ENCODE measurements at regions not wholly inside any gene's neighbourhood (a gene's known extent, or its start where the extent isn't known, plus 50 kb on each side); places are given as distances from the start of the nearest gene placed in this dataset.

DNA sequence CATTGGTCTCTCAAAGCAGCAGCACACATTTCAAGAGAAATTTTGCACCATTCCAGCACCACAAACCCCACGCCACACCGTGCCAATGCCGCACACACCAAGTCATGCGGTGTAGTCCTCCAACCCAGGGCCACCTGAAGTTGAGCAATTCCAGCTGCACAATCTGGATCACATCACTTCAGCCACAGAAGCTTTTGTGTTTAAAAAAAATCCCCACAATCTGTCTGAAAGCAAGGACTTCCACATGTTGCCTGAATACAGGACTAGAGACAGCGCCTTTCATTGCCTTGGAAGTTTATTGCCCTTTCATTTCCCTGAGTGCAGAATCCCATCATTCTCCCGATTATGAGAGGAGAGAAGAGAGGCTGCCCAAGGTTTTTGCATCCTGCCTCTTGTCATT is 175.6 kb upstream of the BCL6 start:
- H3K4me3 ChIP-seq (ENCODE audit: low read length) = no peak overlapping the region
- H3F3A ChIP-seq (ENCODE audit: control insufficient read depth, insufficient read depth) = peaks cover 38% of the 10 kb centered on the region
- H3K9me3 ChIP-seq (ENCODE audit: control insufficient read depth, insufficient read depth, low read length) = peaks cover 16% of the 10 kb centered on the region; the same call in 1 of the 2 replicates
- peaks cover 85% of the 10 kb centered on the region for H3K4me1 ChIP-seq (ENCODE audit: control insufficient read depth, low read length)
- TF ChIP-seq, protein P1, sequence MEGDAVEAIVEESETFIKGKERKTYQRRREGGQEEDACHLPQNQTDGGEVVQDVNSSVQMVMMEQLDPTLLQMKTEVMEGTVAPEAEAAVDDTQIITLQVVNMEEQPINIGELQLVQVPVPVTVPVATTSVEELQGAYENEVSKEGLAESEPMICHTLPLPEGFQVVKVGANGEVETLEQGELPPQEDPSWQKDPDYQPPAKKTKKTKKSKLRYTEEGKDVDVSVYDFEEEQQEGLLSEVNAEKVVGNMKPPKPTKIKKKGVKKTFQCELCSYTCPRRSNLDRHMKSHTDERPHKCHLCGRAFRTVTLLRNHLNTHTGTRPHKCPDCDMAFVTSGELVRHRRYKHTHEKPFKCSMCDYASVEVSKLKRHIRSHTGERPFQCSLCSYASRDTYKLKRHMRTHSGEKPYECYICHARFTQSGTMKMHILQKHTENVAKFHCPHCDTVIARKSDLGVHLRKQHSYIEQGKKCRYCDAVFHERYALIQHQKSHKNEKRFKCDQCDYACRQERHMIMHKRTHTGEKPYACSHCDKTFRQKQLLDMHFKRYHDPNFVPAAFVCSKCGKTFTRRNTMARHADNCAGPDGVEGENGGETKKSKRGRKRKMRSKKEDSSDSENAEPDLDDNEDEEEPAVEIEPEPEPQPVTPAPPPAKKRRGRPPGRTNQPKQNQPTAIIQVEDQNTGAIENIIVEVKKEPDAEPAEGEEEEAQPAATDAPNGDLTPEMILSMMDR (IDR thresholded peaks at IDR 0.05; ENCODE audit: low read depth, low read length, poor library complexity, severe bottlenecking) = no peak
- no peak for TF ChIP-seq EZH2phosphoT487 (IDR thresholded peaks at IDR 0.05; ENCODE audit: borderline replicate concordance, low read length)
- no peaks in the 10 kb centered on the region for H3K27me3 ChIP-seq (ENCODE audit: control insufficient read depth, low read length)
- peaks cover 19% of the 10 kb centered on the region for H3K79me2 ChIP-seq (ENCODE audit: control insufficient read depth, low read length)
- peaks cover 21% of the 10 kb centered on the region for H3K36me3 ChIP-seq (ENCODE audit: control insufficient read depth, low read length)
- no peaks in the 10 kb centered on the region for H3K9me2 ChIP-seq (replicated peaks; ENCODE audit: control insufficient read depth, low read length)
- peak overlapping the region; percentile 36 for H3K4me2 ChIP-seq (ENCODE audit: low read length)
- no peaks in the 10 kb centered on the region for H4K20me1 ChIP-seq (ENCODE audit: control insufficient read depth, insufficient read depth, low read depth, low read length)
- H3K27ac ChIP-seq (ENCODE audit: low read depth, low read length) = peak overlapping the region; percentile 93

DNA sequence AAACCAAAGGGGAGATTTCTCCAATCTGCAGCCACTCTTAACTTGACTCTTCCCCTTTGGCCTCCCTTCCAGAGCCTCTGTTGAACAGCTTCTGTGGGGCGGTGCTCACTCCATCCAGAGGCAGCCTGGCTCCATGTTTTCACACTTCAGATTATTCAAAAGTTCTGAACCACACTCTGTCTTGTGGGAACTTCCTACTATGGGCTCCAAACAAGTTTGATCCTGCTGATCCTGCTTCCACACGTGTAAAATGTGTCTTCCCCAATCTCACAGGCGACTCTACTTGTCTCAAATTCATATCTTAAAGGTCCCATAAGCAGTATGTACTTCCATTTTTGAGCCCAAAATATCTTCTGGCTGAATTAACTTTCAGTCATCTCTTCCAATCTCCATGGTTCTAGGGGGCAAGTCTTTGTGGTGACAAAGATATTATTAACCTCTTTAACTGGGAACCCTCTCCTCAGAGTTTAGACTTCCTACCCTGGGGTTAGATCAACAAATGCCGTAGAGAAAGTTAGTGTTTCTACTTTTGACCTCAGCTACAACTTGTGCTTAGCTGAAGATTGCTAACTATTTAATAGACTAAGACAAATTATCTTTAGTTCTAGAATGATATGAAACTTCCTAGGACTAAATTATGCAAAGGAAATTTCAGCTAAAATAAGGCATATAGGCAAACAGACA is 176.3 kb upstream of the BCL6 start:
- Histone ChIP-seq H3K4me1 (ENCODE audit: control insufficient read depth, low read length) (peaks cover 85% of the 10 kb centered on the region), H4K20me1 (ENCODE audit: control insufficient read depth, insufficient read depth, low read depth, low read length) (no peaks in the 10 kb centered on the region), H3K27me3 (ENCODE audit: control insufficient read depth, low read length) (no peaks in the 10 kb centered on the region), H3K9me3 (ENCODE audit: control insufficient read depth, insufficient read depth, low read length) (peaks cover 16% of the 10 kb centered on the region; the same call in 1 of the 2 replicates), H3K9me2 (replicated peaks; ENCODE audit: control insufficient read depth, low read length) (no peaks in the 10 kb centered on the region), H3K79me2 (ENCODE audit: control insufficient read depth, low read length) (peaks cover 13% of the 10 kb centered on the region), H3F3A (ENCODE audit: control insufficient read depth, insufficient read depth) (peaks cover 37% of the 10 kb centered on the region), H3K36me3 (ENCODE audit: control insufficient read depth, low read length) (peaks cover 21% of the 10 kb centered on the region), H3K4me3 (ENCODE audit: low read length) (0 out of 2 replicates have a peak overlapping the region, but pooled peaks have one; percentile 0), H3K27ac (ENCODE audit: low read depth, low read length) (peak overlapping the region; percentile 93), H3K4me2 (ENCODE audit: low read length) (peak overlapping the region; percentile 36)
- TF ChIP-seq EZH2phosphoT487 (IDR thresholded peaks at IDR 0.05; ENCODE audit: borderline replicate concordance, low read length) = no peak
- TF ChIP-seq, protein P1 (IDR thresholded peaks at IDR 0.05; ENCODE audit: low read depth, low read length, poor library complexity, severe bottlenecking) = no peak

DNA sequence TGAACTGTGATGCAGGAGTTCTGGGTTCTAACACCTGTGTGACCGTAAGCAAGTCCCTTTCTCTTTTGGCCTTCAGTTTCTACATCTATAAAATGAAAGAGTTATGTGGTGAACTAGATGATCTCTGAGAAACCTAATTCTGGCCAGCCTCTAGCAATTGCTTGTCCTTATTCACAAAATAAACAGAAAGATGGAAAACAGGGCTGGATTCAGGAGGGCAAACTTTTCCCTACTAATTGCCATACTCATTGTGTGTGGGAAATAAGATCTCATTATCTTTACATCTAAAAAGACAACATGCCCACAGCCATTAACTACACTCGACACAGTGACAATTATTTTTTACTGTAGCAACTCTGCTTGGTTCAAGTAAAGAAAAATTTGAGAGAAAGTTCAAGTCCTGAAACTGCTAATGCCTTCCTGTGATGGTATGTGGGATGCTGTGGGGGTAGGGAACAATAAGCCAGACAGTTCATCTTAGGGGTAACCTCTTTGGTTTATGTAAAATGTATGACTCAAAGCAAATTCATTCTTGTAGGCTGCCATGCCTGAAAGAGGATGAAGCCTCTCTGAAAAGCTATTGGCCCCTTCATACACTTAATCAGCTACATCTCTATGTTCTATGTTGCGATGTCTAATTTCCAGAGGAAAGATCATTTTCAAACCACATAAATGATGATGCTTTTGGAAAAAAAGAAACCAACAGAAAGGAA is 177.6 kb upstream of the BCL6 start:
- Histone ChIP-seq H3K79me2 (ENCODE audit: control insufficient read depth, low read length) (peaks cover 6% of the 10 kb centered on the region; the same call in 1 of the 2 replicates), H3K9me3 (ENCODE audit: control insufficient read depth, insufficient read depth, low read length) (peaks cover 16% of the 10 kb centered on the region; the same call in 1 of the 2 replicates), H3K4me2 (ENCODE audit: low read length) (peak overlapping the region; percentile 24), H3K9me2 (replicated peaks; ENCODE audit: control insufficient read depth, low read length) (no peaks in the 10 kb centered on the region), H4K20me1 (ENCODE audit: control insufficient read depth, insufficient read depth, low read depth, low read length) (no peaks in the 10 kb centered on the region), H3K27ac (ENCODE audit: low read depth, low read length) (peak overlapping the region; percentile 93), H3F3A (ENCODE audit: control insufficient read depth, insufficient read depth) (peaks cover 28% of the 10 kb centered on the region), H3K4me3 (ENCODE audit: low read length) (no peak overlapping the region), H3K4me1 (ENCODE audit: control insufficient read depth, low read length) (peaks cover 85% of the 10 kb centered on the region), H3K27me3 (ENCODE audit: control insufficient read depth, low read length) (no peaks in the 10 kb centered on the region), H3K36me3 (ENCODE audit: control insufficient read depth, low read length) (peaks cover 25% of the 10 kb centered on the region)
- TF ChIP-seq, protein P1 (IDR thresholded peaks at IDR 0.05; ENCODE audit: low read depth, low read length, poor library complexity, severe bottlenecking) = no peak
- no peak for TF ChIP-seq EZH2phosphoT487 (IDR thresholded peaks at IDR 0.05; ENCODE audit: borderline replicate concordance, low read length)
